ENCODE measurements at regions not wholly inside any gene's neighbourhood (a gene's known extent, or its start where the extent isn't known, plus 50 kb on each side); places are given as distances from the start of the nearest gene placed in this dataset.
"Not testable (repeated sequence)": the region's sequence is repeated elsewhere in the genome, so short reads cannot be mapped to it uniquely, and the experiment has no call there.

GRCh38 chr12:105878964-105879363 lies 259.8 kb downstream of the NUAK1 start:
- no peak overlapping the region for H3K9ac ChIP-seq (ENCODE audit: low read depth, low read length)
- H3K4me1 ChIP-seq (ENCODE audit: insufficient read depth, low read length), result no peaks in the 10 kb centered on the region
- no peaks in the 10 kb centered on the region for H3K36me3 ChIP-seq (ENCODE audit: insufficient read depth, low read length)
- no peaks in the 10 kb centered on the region for H3K9me3 ChIP-seq (ENCODE audit: control insufficient read depth, insufficient read depth, low read length)

- no peaks in the 10 kb centered on the region for H3K4me1 ChIP-seq (ENCODE audit: insufficient read depth, low read length)
- no peaks in the 10 kb centered on the region for H3K36me3 ChIP-seq (ENCODE audit: insufficient read depth, low read length)
- no peaks in the 10 kb centered on the region; the same call in 1 of the 2 replicates for H3K9me3 ChIP-seq (ENCODE audit: control insufficient read depth, insufficient read depth, low read length)
- no peak overlapping the region for H3K9ac ChIP-seq (ENCODE audit: low read depth, low read length)
These were observed 257.8 kb downstream of the NUAK1 start for GRCh38 chr12:105880824-105881388.

- no peak overlapping the region for H3K9ac ChIP-seq (ENCODE audit: low read depth, low read length)
These were observed 256.4 kb downstream of the NUAK1 start for GRCh38 chr12:105882404-105882803.

GRCh38 chr12:105887131-105887530 lies 251.6 kb downstream of the NUAK1 start:
- Histone ChIP-seq H3K9ac (ENCODE audit: low read depth, low read length) (no peak overlapping the region), H3K9me3 (ENCODE audit: control insufficient read depth, insufficient read depth, low read length) (no peaks in the 10 kb centered on the region; the same call in 1 of the 2 replicates), H3K4me1 (ENCODE audit: insufficient read depth, low read length) (no peaks in the 10 kb centered on the region)

More at GRCh38 chr12:105882404-105882803, 256.4 kb downstream of the NUAK1 start:
- no peaks in the 10 kb centered on the region for H3K36me3 ChIP-seq (ENCODE audit: insufficient read depth, low read length)
- H3K9me3 ChIP-seq (ENCODE audit: control insufficient read depth, insufficient read depth, low read length), result no peaks in the 10 kb centered on the region; the same call in 1 of the 2 replicates
- H3K4me1 ChIP-seq (ENCODE audit: insufficient read depth, low read length), result no peaks in the 10 kb centered on the region

GRCh38 chr12:105888696-105889095 lies 250.1 kb downstream of the NUAK1 start:
- Histone ChIP-seq H3K4me1 (ENCODE audit: insufficient read depth, low read length) (no peaks in the 10 kb centered on the region), H3K9ac (ENCODE audit: low read depth, low read length) (no peak overlapping the region), H3K9me3 (ENCODE audit: control insufficient read depth, insufficient read depth, low read length) (no peaks in the 10 kb centered on the region; the same call in 1 of the 2 replicates), H3K36me3 (ENCODE audit: insufficient read depth, low read length) (no peaks in the 10 kb centered on the region)

More at GRCh38 chr12:105887131-105887530, 251.6 kb downstream of the NUAK1 start:
- H3K36me3 ChIP-seq (ENCODE audit: insufficient read depth, low read length), result no peaks in the 10 kb centered on the region

GRCh38 chr12:105892362-105892910 lies 246.3 kb downstream of the NUAK1 start:
- peaks cover 16% of the 10 kb centered on the region for H3K4me1 ChIP-seq (ENCODE audit: insufficient read depth, low read length)
- H3K9ac ChIP-seq (ENCODE audit: low read depth, low read length), result no peak overlapping the region
- no peaks in the 10 kb centered on the region for H3K9me3 ChIP-seq (ENCODE audit: control insufficient read depth, insufficient read depth, low read length)
- H3K36me3 ChIP-seq (ENCODE audit: insufficient read depth, low read length), result no peaks in the 10 kb centered on the region

- H3K4me1 ChIP-seq (ENCODE audit: insufficient read depth, low read length), result peaks cover 22% of the 10 kb centered on the region
- not testable (repeated sequence) for H3K9ac ChIP-seq (ENCODE audit: low read depth, low read length); H3K9me3 ChIP-seq (ENCODE audit: control insufficient read depth, insufficient read depth, low read length); H3K36me3 ChIP-seq (ENCODE audit: insufficient read depth, low read length)
These were observed 243.4 kb downstream of the NUAK1 start for GRCh38 chr12:105895197-105895832.

GRCh38 chr12:105897311-105897725 lies 241.4 kb downstream of the NUAK1 start:
- Histone ChIP-seq H3K36me3 (ENCODE audit: insufficient read depth, low read length) (no peaks in the 10 kb centered on the region), H3K9ac (ENCODE audit: low read depth, low read length) (no peak overlapping the region), H3K4me1 (ENCODE audit: insufficient read depth, low read length) (peaks cover 22% of the 10 kb centered on the region), H3K9me3 (ENCODE audit: control insufficient read depth, insufficient read depth, low read length) (no peaks in the 10 kb centered on the region)

- not testable (repeated sequence) for H3K9ac ChIP-seq (ENCODE audit: low read depth, low read length); H3K36me3 ChIP-seq (ENCODE audit: insufficient read depth, low read length); H3K9me3 ChIP-seq (ENCODE audit: control insufficient read depth, insufficient read depth, low read length)
- H3K4me1 ChIP-seq (ENCODE audit: insufficient read depth, low read length), result peaks cover 22% of the 10 kb centered on the region
These were observed 240.5 kb downstream of the NUAK1 start for GRCh38 chr12:105898271-105898670.

- Histone ChIP-seq H3K4me1 (ENCODE audit: insufficient read depth, low read length) (peaks cover 22% of the 10 kb centered on the region), H3K9me3 (ENCODE audit: control insufficient read depth, insufficient read depth, low read length) (no peaks in the 10 kb centered on the region), H3K36me3 (ENCODE audit: insufficient read depth, low read length) (no peaks in the 10 kb centered on the region), H3K9ac (ENCODE audit: low read depth, low read length) (no peak overlapping the region)
These were observed 239.2 kb downstream of the NUAK1 start for GRCh38 chr12:105899589-105899988.

GRCh38 chr12:105906561-105906960 lies 232.2 kb downstream of the NUAK1 start:
- Histone ChIP-seq H3K9me3 (ENCODE audit: control insufficient read depth, insufficient read depth, low read length) (no peaks in the 10 kb centered on the region), H3K4me1 (ENCODE audit: insufficient read depth, low read length) (no peaks in the 10 kb centered on the region), H3K9ac (ENCODE audit: low read depth, low read length) (no peak overlapping the region), H3K36me3 (ENCODE audit: insufficient read depth, low read length) (no peaks in the 10 kb centered on the region)

GRCh38 chr12:105907982-105908381 lies 230.8 kb downstream of the NUAK1 start:
- no peaks in the 10 kb centered on the region for H3K4me1 ChIP-seq (ENCODE audit: insufficient read depth, low read length)
- no peak overlapping the region for H3K9ac ChIP-seq (ENCODE audit: low read depth, low read length)
- no peaks in the 10 kb centered on the region for H3K36me3 ChIP-seq (ENCODE audit: insufficient read depth, low read length)
- no peaks in the 10 kb centered on the region for H3K9me3 ChIP-seq (ENCODE audit: control insufficient read depth, insufficient read depth, low read length)

- Histone ChIP-seq H3K9me3 (ENCODE audit: control insufficient read depth, insufficient read depth, low read length) (no peaks in the 10 kb centered on the region), H3K36me3 (ENCODE audit: insufficient read depth, low read length) (no peaks in the 10 kb centered on the region)
These were observed 228.7 kb downstream of the NUAK1 start for GRCh38 chr12:105910030-105910429.

GRCh38 chr12:105911966-105912365 lies 226.8 kb downstream of the NUAK1 start:
- Histone ChIP-seq H3K9ac (ENCODE audit: low read depth, low read length) (no peak overlapping the region), H3K4me1 (ENCODE audit: insufficient read depth, low read length) (no peaks in the 10 kb centered on the region), H3K36me3 (ENCODE audit: insufficient read depth, low read length) (no peaks in the 10 kb centered on the region), H3K9me3 (ENCODE audit: control insufficient read depth, insufficient read depth, low read length) (no peaks in the 10 kb centered on the region)

More at GRCh38 chr12:105910030-105910429, 228.7 kb downstream of the NUAK1 start:
- H3K9ac ChIP-seq (ENCODE audit: low read depth, low read length), result no peak overlapping the region
- no peaks in the 10 kb centered on the region for H3K4me1 ChIP-seq (ENCODE audit: insufficient read depth, low read length)

Measured in ES-I3 (cell line).